ENCODE measurements at regions not wholly inside any gene's neighbourhood (a gene's known extent, or its start where the extent isn't known, plus 50 kb on each side); places are given as distances from the start of the nearest gene placed in this dataset.

DNA sequence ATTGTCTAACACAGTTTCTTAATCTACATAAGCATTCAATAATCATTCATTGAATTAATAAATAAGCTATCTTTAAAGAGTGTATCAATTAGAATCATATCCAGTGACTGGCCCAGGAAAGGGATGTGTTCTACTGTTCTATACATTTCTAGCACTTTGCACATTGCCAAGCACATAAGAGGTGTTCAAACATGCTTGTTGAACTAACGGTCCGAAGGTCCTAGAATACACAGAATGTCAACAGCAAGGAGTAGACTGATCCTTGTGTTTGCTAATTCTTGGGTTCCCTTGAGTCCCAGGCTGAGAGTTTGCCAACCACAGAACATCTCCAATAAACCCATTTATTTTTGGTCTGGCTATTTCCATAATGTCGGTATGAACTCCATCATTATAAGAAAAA, 331.7 kb upstream of the DCC start (continued):
- TF ChIP-seq, protein P1, sequence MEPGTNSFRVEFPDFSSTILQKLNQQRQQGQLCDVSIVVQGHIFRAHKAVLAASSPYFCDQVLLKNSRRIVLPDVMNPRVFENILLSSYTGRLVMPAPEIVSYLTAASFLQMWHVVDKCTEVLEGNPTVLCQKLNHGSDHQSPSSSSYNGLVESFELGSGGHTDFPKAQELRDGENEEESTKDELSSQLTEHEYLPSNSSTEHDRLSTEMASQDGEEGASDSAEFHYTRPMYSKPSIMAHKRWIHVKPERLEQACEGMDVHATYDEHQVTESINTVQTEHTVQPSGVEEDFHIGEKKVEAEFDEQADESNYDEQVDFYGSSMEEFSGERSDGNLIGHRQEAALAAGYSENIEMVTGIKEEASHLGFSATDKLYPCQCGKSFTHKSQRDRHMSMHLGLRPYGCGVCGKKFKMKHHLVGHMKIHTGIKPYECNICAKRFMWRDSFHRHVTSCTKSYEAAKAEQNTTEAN (CRISPR knock-in tag; IDR thresholded peaks at IDR 0.05): no peak
- no peak for TF ChIP-seq NFYB (CRISPR knock-in tag; conservative IDR thresholded peaks at IDR 0.05; ENCODE audit: low read depth)

DNA sequence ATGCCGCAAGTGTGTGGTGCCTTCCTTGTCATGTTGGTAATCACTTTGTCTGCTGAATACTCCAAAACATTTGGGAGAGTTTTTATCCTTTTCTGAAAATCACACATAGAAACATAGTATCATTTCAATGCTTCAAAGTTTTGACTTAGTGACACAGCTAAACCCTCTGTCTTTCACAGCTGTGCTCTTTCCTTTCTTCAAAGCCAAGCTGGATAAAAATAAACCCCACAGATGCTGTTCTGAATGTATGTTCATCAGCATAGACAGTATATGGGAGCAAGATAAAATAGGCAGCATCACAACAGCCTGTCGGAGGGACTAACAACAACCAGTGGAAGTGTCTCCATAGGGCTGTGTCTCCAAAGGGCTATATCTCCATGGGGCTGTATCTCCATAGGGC, 331.3 kb upstream of the DCC start:
- Mint-ChIP-seq H3K4me1 (no peaks in the 10 kb centered on the region), H3K27me3 (ENCODE audit: low read depth) (no peaks in the 10 kb centered on the region), H3K9me3 (no peaks in the 10 kb centered on the region), H3K4me3 (no peak overlapping the region), H3K27ac (no peak overlapping the region), H3K36me3 (no peaks in the 10 kb centered on the region)
- ChIA-PET CTCF (no interaction called here), POLR2A (no interaction called here)
- no peak for ATAC-seq
- no peak for DNase-seq (ENCODE audit: low spot score)
- TF ChIP-seq ZNF416 (CRISPR knock-in tag; IDR thresholded peaks at IDR 0.05) (no peak), MXD4 (CRISPR knock-in tag; IDR thresholded peaks at IDR 0.05; ENCODE audit: borderline replicate concordance) (no peak), ZBTB21 (CRISPR knock-in tag; IDR thresholded peaks at IDR 0.05; ENCODE audit: borderline replicate concordance) (no peak), ZNF138 (CRISPR knock-in tag; conservative IDR thresholded peaks at IDR 0.05) (no peak), ERG (CRISPR knock-in tag; IDR thresholded peaks at IDR 0.05) (no peak), NFE2L1 (CRISPR knock-in tag; IDR thresholded peaks at IDR 0.05) (no peak), TCF7 (CRISPR knock-in tag; IDR thresholded peaks at IDR 0.05; ENCODE audit: low read depth) (no peak), FOXP4 (CRISPR knock-in tag; IDR thresholded peaks at IDR 0.05) (no peak), USF1 (CRISPR knock-in tag; IDR thresholded peaks at IDR 0.05) (no peak)
- TF ChIP-seq, protein P2, sequence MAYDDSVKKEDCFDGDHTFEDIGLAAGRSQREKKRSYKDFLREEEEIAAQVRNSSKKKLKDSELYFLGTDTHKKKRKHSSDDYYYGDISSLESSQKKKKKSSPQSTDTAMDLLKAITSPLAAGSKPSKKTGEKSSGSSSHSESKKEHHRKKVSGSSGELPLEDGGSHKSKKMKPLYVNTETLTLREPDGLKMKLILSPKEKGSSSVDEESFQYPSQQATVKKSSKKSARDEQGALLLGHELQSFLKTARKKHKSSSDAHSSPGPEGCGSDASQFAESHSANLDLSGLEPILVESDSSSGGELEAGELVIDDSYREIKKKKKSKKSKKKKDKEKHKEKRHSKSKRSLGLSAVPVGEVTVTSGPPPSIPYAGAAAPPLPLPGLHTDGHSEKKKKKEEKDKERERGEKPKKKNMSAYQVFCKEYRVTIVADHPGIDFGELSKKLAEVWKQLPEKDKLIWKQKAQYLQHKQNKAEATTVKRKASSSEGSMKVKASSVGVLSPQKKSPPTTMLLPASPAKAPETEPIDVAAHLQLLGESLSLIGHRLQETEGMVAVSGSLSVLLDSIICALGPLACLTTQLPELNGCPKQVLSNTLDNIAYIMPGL (CRISPR knock-in tag; IDR thresholded peaks at IDR 0.05): no peak
- TF ChIP-seq, protein P3, sequence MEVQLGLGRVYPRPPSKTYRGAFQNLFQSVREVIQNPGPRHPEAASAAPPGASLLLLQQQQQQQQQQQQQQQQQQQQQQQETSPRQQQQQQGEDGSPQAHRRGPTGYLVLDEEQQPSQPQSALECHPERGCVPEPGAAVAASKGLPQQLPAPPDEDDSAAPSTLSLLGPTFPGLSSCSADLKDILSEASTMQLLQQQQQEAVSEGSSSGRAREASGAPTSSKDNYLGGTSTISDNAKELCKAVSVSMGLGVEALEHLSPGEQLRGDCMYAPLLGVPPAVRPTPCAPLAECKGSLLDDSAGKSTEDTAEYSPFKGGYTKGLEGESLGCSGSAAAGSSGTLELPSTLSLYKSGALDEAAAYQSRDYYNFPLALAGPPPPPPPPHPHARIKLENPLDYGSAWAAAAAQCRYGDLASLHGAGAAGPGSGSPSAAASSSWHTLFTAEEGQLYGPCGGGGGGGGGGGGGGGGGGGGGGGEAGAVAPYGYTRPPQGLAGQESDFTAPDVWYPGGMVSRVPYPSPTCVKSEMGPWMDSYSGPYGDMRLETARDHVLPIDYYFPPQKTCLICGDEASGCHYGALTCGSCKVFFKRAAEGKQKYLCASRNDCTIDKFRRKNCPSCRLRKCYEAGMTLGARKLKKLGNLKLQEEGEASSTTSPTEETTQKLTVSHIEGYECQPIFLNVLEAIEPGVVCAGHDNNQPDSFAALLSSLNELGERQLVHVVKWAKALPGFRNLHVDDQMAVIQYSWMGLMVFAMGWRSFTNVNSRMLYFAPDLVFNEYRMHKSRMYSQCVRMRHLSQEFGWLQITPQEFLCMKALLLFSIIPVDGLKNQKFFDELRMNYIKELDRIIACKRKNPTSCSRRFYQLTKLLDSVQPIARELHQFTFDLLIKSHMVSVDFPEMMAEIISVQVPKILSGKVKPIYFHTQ (CRISPR knock-in tag; IDR thresholded peaks at IDR 0.05): no peak
- TF ChIP-seq, protein P4, sequence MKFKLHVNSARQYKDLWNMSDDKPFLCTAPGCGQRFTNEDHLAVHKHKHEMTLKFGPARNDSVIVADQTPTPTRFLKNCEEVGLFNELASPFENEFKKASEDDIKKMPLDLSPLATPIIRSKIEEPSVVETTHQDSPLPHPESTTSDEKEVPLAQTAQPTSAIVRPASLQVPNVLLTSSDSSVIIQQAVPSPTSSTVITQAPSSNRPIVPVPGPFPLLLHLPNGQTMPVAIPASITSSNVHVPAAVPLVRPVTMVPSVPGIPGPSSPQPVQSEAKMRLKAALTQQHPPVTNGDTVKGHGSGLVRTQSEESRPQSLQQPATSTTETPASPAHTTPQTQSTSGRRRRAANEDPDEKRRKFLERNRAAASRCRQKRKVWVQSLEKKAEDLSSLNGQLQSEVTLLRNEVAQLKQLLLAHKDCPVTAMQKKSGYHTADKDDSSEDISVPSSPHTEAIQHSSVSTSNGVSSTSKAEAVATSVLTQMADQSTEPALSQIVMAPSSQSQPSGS (CRISPR knock-in tag; IDR thresholded peaks at IDR 0.05; ENCODE audit: borderline replicate concordance, low read depth): no peak
- TF ChIP-seq, protein P5, sequence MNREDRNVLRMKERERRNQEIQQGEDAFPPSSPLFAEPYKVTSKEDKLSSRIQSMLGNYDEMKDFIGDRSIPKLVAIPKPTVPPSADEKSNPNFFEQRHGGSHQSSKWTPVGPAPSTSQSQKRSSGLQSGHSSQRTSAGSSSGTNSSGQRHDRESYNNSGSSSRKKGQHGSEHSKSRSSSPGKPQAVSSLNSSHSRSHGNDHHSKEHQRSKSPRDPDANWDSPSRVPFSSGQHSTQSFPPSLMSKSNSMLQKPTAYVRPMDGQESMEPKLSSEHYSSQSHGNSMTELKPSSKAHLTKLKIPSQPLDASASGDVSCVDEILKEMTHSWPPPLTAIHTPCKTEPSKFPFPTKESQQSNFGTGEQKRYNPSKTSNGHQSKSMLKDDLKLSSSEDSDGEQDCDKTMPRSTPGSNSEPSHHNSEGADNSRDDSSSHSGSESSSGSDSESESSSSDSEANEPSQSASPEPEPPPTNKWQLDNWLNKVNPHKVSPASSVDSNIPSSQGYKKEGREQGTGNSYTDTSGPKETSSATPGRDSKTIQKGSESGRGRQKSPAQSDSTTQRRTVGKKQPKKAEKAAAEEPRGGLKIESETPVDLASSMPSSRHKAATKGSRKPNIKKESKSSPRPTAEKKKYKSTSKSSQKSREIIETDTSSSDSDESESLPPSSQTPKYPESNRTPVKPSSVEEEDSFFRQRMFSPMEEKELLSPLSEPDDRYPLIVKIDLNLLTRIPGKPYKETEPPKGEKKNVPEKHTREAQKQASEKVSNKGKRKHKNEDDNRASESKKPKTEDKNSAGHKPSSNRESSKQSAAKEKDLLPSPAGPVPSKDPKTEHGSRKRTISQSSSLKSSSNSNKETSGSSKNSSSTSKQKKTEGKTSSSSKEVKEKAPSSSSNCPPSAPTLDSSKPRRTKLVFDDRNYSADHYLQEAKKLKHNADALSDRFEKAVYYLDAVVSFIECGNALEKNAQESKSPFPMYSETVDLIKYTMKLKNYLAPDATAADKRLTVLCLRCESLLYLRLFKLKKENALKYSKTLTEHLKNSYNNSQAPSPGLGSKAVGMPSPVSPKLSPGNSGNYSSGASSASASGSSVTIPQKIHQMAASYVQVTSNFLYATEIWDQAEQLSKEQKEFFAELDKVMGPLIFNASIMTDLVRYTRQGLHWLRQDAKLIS (CRISPR knock-in tag; IDR thresholded peaks at IDR 0.05; ENCODE audit: borderline replicate concordance): no peak
